IMR-90 (cell line): ENCODE measurements at regions not wholly inside any gene's neighbourhood (a gene's known extent, or its start where the extent isn't known, plus 50 kb on each side); places are given as distances from the start of the nearest gene placed in this dataset.

Source experiments
- ATAC-seq: fragments of 200-7000 bp; cut with Tn5 transposase; 2 replicates; pipeline ENCODE4 v1.9.1; 2020; ENCODE audit warnings: low read depth, mild to moderate bottlenecking, moderate library complexity
- BruUV-seq: library from RNA; stranded (reverse); fragments of 400-500 nt; replicated peaks from 2 replicates; lab custom pipeline; 2021; lab: Mats Ljungman, UMichigan
- CTCF ChIA-PET: fragments of 300-600 bp; formaldehyde crosslinking; extraction: SDS; loops from one replicate; lab custom pipeline; 2021; ENCODE audit warnings: antibody characterized with exemption; lab: Yijun Ruan, JAX
- POLR2A ChIA-PET: fragments of 300-600 bp; sonication (Branson Sonifier 250); formaldehyde crosslinking; loops from one replicate; lab custom pipeline; 2022; ENCODE audit warnings: antibody characterized with exemption; ENCODE audit not compliant: unreplicated experiment; lab: Charles Lee
- DNase-seq: peaks from one replicate; pipeline ENCODE4 v3.0.0; 2013
- H2AFZ ChIP-seq: replicated peaks from 2 replicates; pipeline ENCODE3; 2013; ENCODE audit warnings: low read length, mild to moderate bottlenecking; ENCODE audit not compliant: poor library complexity
- H2AK5ac ChIP-seq: 2 replicates; pipeline ENCODE4 v1.6.1; 2013; ENCODE audit warnings: low read depth, low read length, inconsistent platforms
- H2AK9ac ChIP-seq: replicated peaks from 2 replicates; pipeline ENCODE3; 2013; ENCODE audit warnings: mild to moderate bottlenecking, low read depth, low read length, moderate library complexity; ENCODE audit not compliant: poor library complexity
- H2BK120ac ChIP-seq: 2 replicates; pipeline ENCODE4 v1.6.1; 2013; ENCODE audit warnings: low read depth, low read length, inconsistent platforms
- H2BK15ac ChIP-seq: 3 replicates; pipeline ENCODE4 v1.6.1; 2013; ENCODE audit warnings: low read depth, low read length, inconsistent platforms
- H2BK20ac ChIP-seq: 2 replicates; pipeline ENCODE4 v1.6.1; 2013; ENCODE audit warnings: low read depth, mild to moderate bottlenecking, inconsistent platforms, low read length, moderate library complexity
- H2BK5ac ChIP-seq: 2 replicates; pipeline ENCODE4 v1.6.1; 2013; ENCODE audit warnings: mild to moderate bottlenecking, low read depth, low read length, inconsistent platforms; ENCODE audit not compliant: poor library complexity, severe bottlenecking
- H3K14ac ChIP-seq: replicated peaks from 2 replicates; pipeline ENCODE4 v1.6.1; 2013; ENCODE audit warnings: low read depth, low read length, inconsistent platforms
- H3K18ac ChIP-seq: 2 replicates; pipeline ENCODE4 v1.6.1; 2013; ENCODE audit warnings: low read depth, low read length, control low read depth
- H3K23ac ChIP-seq: 2 replicates; pipeline ENCODE4 v1.6.1; 2013; ENCODE audit warnings: low read depth, low read length, inconsistent platforms
- H3K27ac ChIP-seq: 2 replicates; pipeline ENCODE4 v1.5.1; 2013; ENCODE audit warnings: mild to moderate bottlenecking, control low read depth, low read length; ENCODE audit not compliant: insufficient read depth
- H3K27me3 ChIP-seq: 2 replicates; pipeline ENCODE4 v1.6.1; 2013; ENCODE audit warnings: low read length; ENCODE audit not compliant: control insufficient read depth, insufficient read depth
- H3K36me3 ChIP-seq: 2 replicates; pipeline ENCODE4 v1.6.1; 2013; ENCODE audit warnings: low read length, mixed read lengths; ENCODE audit not compliant: control insufficient read depth, insufficient read depth
- H3K4ac ChIP-seq: 2 replicates; pipeline ENCODE4 v1.6.1; 2013; ENCODE audit warnings: low read depth, low read length, inconsistent platforms
- H3K4me1 ChIP-seq: 2 replicates; pipeline ENCODE4 v1.6.1; 2013; ENCODE audit warnings: low read length, mixed read lengths; ENCODE audit not compliant: control insufficient read depth, insufficient read depth
- H3K4me2 ChIP-seq: 2 replicates; pipeline ENCODE4 v1.6.1; 2013; ENCODE audit warnings: low read depth, mild to moderate bottlenecking, control low read depth, low read length, moderate library complexity
- H3K4me3 ChIP-seq: 2 replicates; pipeline ENCODE4 v1.5.1; 2013; ENCODE audit warnings: low read depth, mild to moderate bottlenecking, control low read depth, low read length, moderate library complexity; ENCODE audit not compliant: insufficient read depth
- H3K56ac ChIP-seq: 2 replicates; pipeline ENCODE4 v1.6.1; 2013; ENCODE audit warnings: low read length, inconsistent platforms; ENCODE audit not compliant: insufficient read depth; ENCODE audit errors: extremely low read depth
- H3K79me1 ChIP-seq, 2 experiments: 2 replicates each; pipeline ENCODE4 v1.6.1; 2013; ENCODE audit warnings: low read length in 2 of 2, inconsistent platforms in 1 of 2, low read depth in 1 of 2
- H3K9ac ChIP-seq: 2 replicates; pipeline ENCODE4 v1.6.1; 2013; ENCODE audit warnings: low read depth, low read length, control low read depth
- H3K9me1 ChIP-seq: 2 replicates; pipeline ENCODE4 v1.6.1; 2013; ENCODE audit warnings: low read length, inconsistent platforms; ENCODE audit not compliant: insufficient read depth
- H3K9me3 ChIP-seq: 2 replicates; pipeline ENCODE4 v1.6.1; 2013; ENCODE audit warnings: low read length; ENCODE audit not compliant: control insufficient read depth, insufficient read depth
- H4K20me1 ChIP-seq: 2 replicates; pipeline ENCODE4 v1.6.1; 2013; ENCODE audit warnings: low read length, inconsistent platforms; ENCODE audit not compliant: insufficient read depth
- H4K5ac ChIP-seq: 2 replicates; pipeline ENCODE4 v1.6.1; 2013; ENCODE audit warnings: mild to moderate bottlenecking, low read depth, low read length, control low read depth
- H4K8ac ChIP-seq, 2 experiments: 2 replicates each; pipeline ENCODE4 v1.6.1; 2013; ENCODE audit warnings: low read depth in 2 of 2, low read length in 2 of 2, control low read depth in 1 of 2, inconsistent platforms in 1 of 2
- H4K91ac ChIP-seq: 2 replicates; pipeline ENCODE4 v1.6.1; 2013; ENCODE audit warnings: low read depth, low read length, inconsistent platforms; ENCODE audit not compliant: insufficient read depth
- CEBPB ChIP-seq: IDR thresholded peaks from 2 replicates; pipeline ENCODE4 v1.6.1; 2012; ENCODE audit warnings: low read depth, low read length, improper control_type of control experiment
- CHD1 ChIP-seq: IDR thresholded peaks from 2 replicates; pipeline ENCODE4 v1.6.1; 2012; ENCODE audit warnings: low read depth, low read length, improper control_type of control experiment
- NFE2L2 ChIP-seq: fragments of 150-350 bp; IDR thresholded peaks from 2 replicates; pipeline ENCODE4 v1.6.1; 2016; ENCODE audit warnings: low read depth, mild to moderate bottlenecking, low read length
- RCOR1 ChIP-seq: IDR thresholded peaks from 2 replicates; pipeline ENCODE4 v1.6.1; 2012; ENCODE audit warnings: mild to moderate bottlenecking, low read length, improper control_type of control experiment; ENCODE audit not compliant: insufficient replicate concordance
- SMC3 ChIP-seq: fragments of 150-350 bp; IDR thresholded peaks from 2 replicates; pipeline ENCODE4 v1.6.1; 2016; ENCODE audit warnings: low read depth, mild to moderate bottlenecking, antibody characterized with exemption, low read length, moderate library complexity
- WGBS, 2 experiments: methylation state at CpG; one replicate each; pipeline versions ENCODE4 v1.1.5 to v1.1.7; 2013; ENCODE audit warnings: missing lambda C conversion rate in 2 of 2; ENCODE audit not compliant: insufficient read length in 1 of 2; ENCODE audit errors: extremely low coverage in 2 of 2; 5-methylcytosine and 5-hydroxymethylcytosine counted together
- dilution Hi-C: fragments of 300-500 bp; cut with HindIII; formaldehyde crosslinking; loops from one replicate; pipeline ENCODE4 v1.14.3; 2018; ENCODE audit warnings: low sequenced_read_pairs; ENCODE audit not compliant: unreplicated experiment
- in situ Hi-C: fragments of 300-500 bp; cut with MboI; formaldehyde crosslinking; loops from 3 replicates; pipeline ENCODE4 v1.14.3; 2019; ENCODE audit warnings: low sequenced_read_pairs, inconsistent platforms, mixed read lengths
- intact Hi-C: fragments of 100-400 bp; cut with micrococcal nuclease; formaldehyde crosslinking; loops from 2 replicates; pipeline ENCODE4 v1.10.0; 2022
- TF ChIP-seq, protein P1 (sequence below): fragments of 150-350 bp; IDR thresholded peaks from 2 replicates; pipeline ENCODE4 v1.6.1; 2017; ENCODE audit warnings: mild to moderate bottlenecking, antibody characterized with exemption, low read length, low read depth
- TF ChIP-seq, protein P2 (sequence below): fragments of 150-350 bp; IDR thresholded peaks from 2 replicates; pipeline ENCODE4 v1.6.1; 2016; ENCODE audit warnings: low read depth, mild to moderate bottlenecking, low read length, moderate library complexity, borderline replicate concordance
- TF ChIP-seq, protein P3 (sequence below): conservative IDR thresholded peaks from 2 replicates; pipeline ENCODE4 v1.5.1; 2012; ENCODE audit warnings: mild to moderate bottlenecking, low read depth, low read length, improper control_type of control experiment

- ChIA-PET CTCF (interaction anchor here (1.1 to 1.3 kb wide), 2 partner anchors 10 to 33 kb away, joined by 3 read pairs; no protein-coding TSS in a partner anchor), POLR2A (no interaction called here)
- Histone ChIP-seq H3K4me3 (no peak overlapping the region), H3K36me3 (no peaks in the 10 kb centered on the region), H3K27ac (no peak overlapping the region), H2AK5ac (no peak overlapping the region), H4K8ac (no peak overlapping the region), H3K4me1 (no peaks in the 10 kb centered on the region), H2BK120ac (no peak overlapping the region), H4K5ac (no peak overlapping the region), H3K18ac (no peak overlapping the region), H3K23ac (no peak overlapping the region), H2AFZ (no peak overlapping the region), H3K4me2 (no peak overlapping the region), H3K27me3 (no peaks in the 10 kb centered on the region; the same call in 1 of the 2 replicates), H4K91ac (no peak overlapping the region), H3K9ac (no peak overlapping the region), H2BK15ac (no peak overlapping the region), H2AK9ac (no peak overlapping the region), H3K14ac (no peak overlapping the region), H3K4ac (no peak overlapping the region), H2BK5ac (no peak overlapping the region), H3K79me1 (no peaks in the 10 kb centered on the region), H3K56ac (no peak overlapping the region), H2BK20ac (no peak overlapping the region), H3K9me3 (no peaks in the 10 kb centered on the region), H4K20me1 (no peaks in the 10 kb centered on the region), H3K9me1 (no peaks in the 10 kb centered on the region)
- no peak for TF ChIP-seq SMC3
- no peak for TF ChIP-seq NFE2L2
- TF ChIP-seq CHD1: no peak
- TF ChIP-seq, protein P1, sequence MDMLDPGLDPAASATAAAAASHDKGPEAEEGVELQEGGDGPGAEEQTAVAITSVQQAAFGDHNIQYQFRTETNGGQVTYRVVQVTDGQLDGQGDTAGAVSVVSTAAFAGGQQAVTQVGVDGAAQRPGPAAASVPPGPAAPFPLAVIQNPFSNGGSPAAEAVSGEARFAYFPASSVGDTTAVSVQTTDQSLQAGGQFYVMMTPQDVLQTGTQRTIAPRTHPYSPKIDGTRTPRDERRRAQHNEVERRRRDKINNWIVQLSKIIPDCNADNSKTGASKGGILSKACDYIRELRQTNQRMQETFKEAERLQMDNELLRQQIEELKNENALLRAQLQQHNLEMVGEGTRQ: no peak
- TF ChIP-seq, protein P2, sequence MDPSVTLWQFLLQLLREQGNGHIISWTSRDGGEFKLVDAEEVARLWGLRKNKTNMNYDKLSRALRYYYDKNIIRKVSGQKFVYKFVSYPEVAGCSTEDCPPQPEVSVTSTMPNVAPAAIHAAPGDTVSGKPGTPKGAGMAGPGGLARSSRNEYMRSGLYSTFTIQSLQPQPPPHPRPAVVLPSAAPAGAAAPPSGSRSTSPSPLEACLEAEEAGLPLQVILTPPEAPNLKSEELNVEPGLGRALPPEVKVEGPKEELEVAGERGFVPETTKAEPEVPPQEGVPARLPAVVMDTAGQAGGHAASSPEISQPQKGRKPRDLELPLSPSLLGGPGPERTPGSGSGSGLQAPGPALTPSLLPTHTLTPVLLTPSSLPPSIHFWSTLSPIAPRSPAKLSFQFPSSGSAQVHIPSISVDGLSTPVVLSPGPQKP: no peak
- TF ChIP-seq, protein P3, sequence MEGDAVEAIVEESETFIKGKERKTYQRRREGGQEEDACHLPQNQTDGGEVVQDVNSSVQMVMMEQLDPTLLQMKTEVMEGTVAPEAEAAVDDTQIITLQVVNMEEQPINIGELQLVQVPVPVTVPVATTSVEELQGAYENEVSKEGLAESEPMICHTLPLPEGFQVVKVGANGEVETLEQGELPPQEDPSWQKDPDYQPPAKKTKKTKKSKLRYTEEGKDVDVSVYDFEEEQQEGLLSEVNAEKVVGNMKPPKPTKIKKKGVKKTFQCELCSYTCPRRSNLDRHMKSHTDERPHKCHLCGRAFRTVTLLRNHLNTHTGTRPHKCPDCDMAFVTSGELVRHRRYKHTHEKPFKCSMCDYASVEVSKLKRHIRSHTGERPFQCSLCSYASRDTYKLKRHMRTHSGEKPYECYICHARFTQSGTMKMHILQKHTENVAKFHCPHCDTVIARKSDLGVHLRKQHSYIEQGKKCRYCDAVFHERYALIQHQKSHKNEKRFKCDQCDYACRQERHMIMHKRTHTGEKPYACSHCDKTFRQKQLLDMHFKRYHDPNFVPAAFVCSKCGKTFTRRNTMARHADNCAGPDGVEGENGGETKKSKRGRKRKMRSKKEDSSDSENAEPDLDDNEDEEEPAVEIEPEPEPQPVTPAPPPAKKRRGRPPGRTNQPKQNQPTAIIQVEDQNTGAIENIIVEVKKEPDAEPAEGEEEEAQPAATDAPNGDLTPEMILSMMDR: peak; percentile 40
- TF ChIP-seq CEBPB: no peak
- TF ChIP-seq RCOR1: no peak
- WGBS, 2 experiments: no CpG with 5 or more reads among the region's 1 CpG
- in situ Hi-C loops: no loop called here
- BruUV-seq: no TSS peak
- ATAC-seq (peak; percentile 65), DNase-seq (peak; percentile 1)
- intact Hi-C loops: loop anchor here (1.0 kb wide), 1 partner anchor 352 kb away; no protein-coding TSS in a partner anchor
- dilution Hi-C loops: no loop called here
Observed at GRCh38 chrX:134144231-134144630, 92.8 kb upstream of the CCDC160 start.
